GM18508 (cell line): ENCODE measurements at regions not wholly inside any gene's neighbourhood (a gene's known extent, or its start where the extent isn't known, plus 50 kb on each side); places are given as distances from the start of the nearest gene placed in this dataset.

Source experiments
- ATAC-seq: cut with Tn5 transposase; IDR thresholded peaks from one replicate; pipeline ENCODE4 v1.9.1; 2021; ENCODE audit warnings: moderate number of reproducible peaks; ENCODE audit not compliant: insufficient read depth, unreplicated experiment

- ATAC-seq = no peak
Measured at GRCh38 chr4:71235311-71236201, 103.3 kb upstream of the SLC4A4 start.

- ATAC-seq = no peak
Measured at GRCh38 chr4:71236226-71236625, 102.6 kb upstream of the SLC4A4 start.

GRCh38 chr4:71237641-71238040, 101.2 kb upstream of the SLC4A4 start:
- ATAC-seq = no peak

- no peak for ATAC-seq
Measured at GRCh38 chr4:71239365-71239764, 99.5 kb upstream of the SLC4A4 start.

- no peak for ATAC-seq
Measured at GRCh38 chr4:71240094-71240493, 98.7 kb upstream of the SLC4A4 start.

GRCh38 chr4:71241501-71242288, 97.1 kb upstream of the SLC4A4 start:
- no peak for ATAC-seq

GRCh38 chr4:71243091-71243833, 95.6 kb upstream of the SLC4A4 start:
- ATAC-seq = no peak

- no peak for ATAC-seq
Measured at GRCh38 chr4:71247706-71248105, 91.1 kb upstream of the SLC4A4 start.

- ATAC-seq = no peak
Measured at GRCh38 chr4:71251261-71251660, 87.6 kb upstream of the SLC4A4 start.

- no peak for ATAC-seq
Measured at GRCh38 chr4:71253545-71253944, 85.3 kb upstream of the SLC4A4 start.

- no peak for ATAC-seq
Measured at GRCh38 chr4:71254451-71255012, 84.3 kb upstream of the SLC4A4 start.

- no peak for ATAC-seq
Measured at GRCh38 chr4:71255976-71256375, 82.8 kb upstream of the SLC4A4 start.

- no peak for ATAC-seq
Measured at GRCh38 chr4:71257761-71258160, 81.1 kb upstream of the SLC4A4 start.

GRCh38 chr4:71258323-71258722, 80.5 kb upstream of the SLC4A4 start:
- no peak for ATAC-seq

- no peak for ATAC-seq
Measured at GRCh38 chr4:71259280-71259679, 79.5 kb upstream of the SLC4A4 start.

- no peak for ATAC-seq
Measured at GRCh38 chr4:71259911-71260331, 78.9 kb upstream of the SLC4A4 start.

GRCh38 chr4:71260544-71260943, 78.3 kb upstream of the SLC4A4 start:
- no peak for ATAC-seq

GRCh38 chr4:71261001-71261400, 77.8 kb upstream of the SLC4A4 start:
- ATAC-seq = no peak

- ATAC-seq = no peak
Measured at GRCh38 chr4:71261633-71262121, 77.1 kb upstream of the SLC4A4 start.

- ATAC-seq = no peak
Measured at GRCh38 chr4:71262161-71262560, 76.7 kb upstream of the SLC4A4 start.
